ENCODE measurements at regions not wholly inside any gene's neighbourhood (a gene's known extent, or its start where the extent isn't known, plus 50 kb on each side); places are given as distances from the start of the nearest gene placed in this dataset.
"Not testable (repeated sequence)": the region's sequence is repeated elsewhere in the genome, so short reads cannot be mapped to it uniquely, and the experiment has no call there.

DNA sequence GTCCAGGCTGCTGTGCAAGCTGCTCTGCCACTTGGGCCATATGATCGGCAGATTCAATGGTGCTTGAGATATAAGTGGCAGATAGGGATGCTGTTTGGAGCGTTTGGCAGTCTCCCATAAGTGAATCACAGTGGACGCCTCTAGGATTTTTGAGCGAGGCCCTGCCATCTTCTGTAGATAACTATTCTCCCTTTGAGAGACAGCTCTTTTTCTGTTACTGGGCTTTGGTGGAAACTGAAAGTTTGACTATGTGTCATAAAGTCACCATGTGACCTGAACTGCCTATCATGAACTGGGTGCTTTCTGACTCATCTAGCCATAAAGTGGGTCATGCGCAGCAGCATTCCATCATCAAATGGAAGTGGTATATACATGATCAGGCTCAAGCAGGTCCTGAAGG is 412.5 kb upstream of the GRID2 start:
- H3K4me3 Mint-ChIP-seq; H3K36me3 Mint-ChIP-seq; H3K27me3 Mint-ChIP-seq (ENCODE audit: low read depth in 3 of 3); DNase-seq; H3K4me1 Mint-ChIP-seq; H3K27ac Mint-ChIP-seq: not testable (repeated sequence)
- H3K9me3 Mint-ChIP-seq: peaks cover 4 to 29% (median 19%) of the 10 kb centered on the region in 6 donors

DNA sequence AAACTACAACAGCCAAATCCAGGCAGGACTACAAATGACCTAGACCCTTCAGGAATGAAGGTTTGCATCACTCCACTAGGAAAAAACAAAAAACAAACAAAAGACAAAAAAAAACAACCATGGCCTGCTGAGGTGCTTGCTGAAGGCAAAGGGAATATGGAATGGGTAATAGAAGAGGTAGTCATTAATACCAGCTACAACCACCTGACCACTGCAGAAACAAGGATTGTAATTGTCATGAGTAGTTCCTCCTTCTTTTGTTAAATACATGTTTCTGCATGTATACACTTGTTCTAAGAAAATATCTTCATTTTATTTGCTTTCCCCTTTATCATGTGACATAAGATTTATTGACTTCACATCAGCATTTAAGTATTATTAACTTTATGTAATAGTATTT is 409.8 kb upstream of the GRID2 start:
- DNase-seq: no peak
- H3K27me3 Mint-ChIP-seq (ENCODE audit: low read depth in 3 of 3): no peaks in the 10 kb centered on the region
- no peak overlapping the region for H3K27ac Mint-ChIP-seq
- H3K4me3 Mint-ChIP-seq: no peak overlapping the region
- H3K9me3 Mint-ChIP-seq: peaks cover 4 to 31% (median 21%) of the 10 kb centered on the region in 6 donors
- H3K4me1 Mint-ChIP-seq: no peaks in the 10 kb centered on the region
- no peaks in the 10 kb centered on the region for H3K36me3 Mint-ChIP-seq

DNA sequence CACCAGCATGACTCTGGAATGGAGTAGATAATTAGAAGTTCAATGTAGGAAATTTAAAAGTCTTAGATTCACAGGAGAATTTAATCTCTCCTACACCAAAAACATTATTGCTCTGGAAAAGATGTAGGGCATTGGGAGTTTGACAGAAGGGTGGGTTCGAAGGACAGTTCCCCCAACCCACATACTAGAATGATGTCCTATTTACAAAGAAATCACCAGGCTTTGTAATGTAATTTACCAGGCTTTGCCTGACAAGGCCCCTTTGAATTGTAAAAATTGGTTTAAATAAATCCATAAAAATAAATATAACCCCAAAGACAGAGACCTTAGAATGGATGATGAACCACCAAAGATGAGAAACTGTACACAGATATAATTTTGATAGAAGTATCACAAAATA is 399.2 kb upstream of the GRID2 start:
- Mint-ChIP-seq H3K27ac (no peak overlapping the region), H3K9me3 (peaks cover 6 to 27% (median 19%) of the 10 kb centered on the region in 6 donors), H3K27me3 (ENCODE audit: low read depth in 3 of 3) (no peaks in the 10 kb centered on the region), H3K4me1 (no peaks in the 10 kb centered on the region), H3K4me3 (no peak overlapping the region), H3K36me3 (peaks cover 0 to 3% (median 0%) of the 10 kb centered on the region in 3 donors)
- DNase-seq: no peak

DNA sequence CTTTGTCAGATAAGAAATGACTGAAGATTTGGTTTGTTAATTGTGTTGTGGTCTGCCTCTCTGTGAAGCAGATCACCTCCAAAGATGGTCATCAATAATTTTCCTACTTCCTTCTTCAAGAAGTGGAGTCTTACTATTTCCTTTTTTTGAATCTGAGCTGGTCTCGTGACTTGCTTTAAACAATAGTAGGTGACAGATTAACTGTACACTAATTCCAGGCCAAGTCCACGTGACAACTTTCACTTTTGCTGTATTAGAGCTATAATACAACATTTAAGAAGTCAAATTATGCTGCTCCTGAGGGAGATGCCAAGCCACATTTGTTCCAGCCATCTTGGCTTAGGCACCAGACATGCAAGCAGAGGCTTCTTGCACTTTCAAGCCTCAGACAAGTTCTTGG is 393.8 kb upstream of the GRID2 start:
- Mint-ChIP-seq H3K4me1 (no peaks in the 10 kb centered on the region), H3K27ac (no peak overlapping the region), H3K36me3 (peaks cover 0 to under 1% (median 0%) of the 10 kb centered on the region in 3 donors), H3K4me3 (no peak overlapping the region), H3K9me3 (peaks cover 4 to 18% (median 15%) of the 10 kb centered on the region in 6 donors), H3K27me3 (ENCODE audit: low read depth in 3 of 3) (no peaks in the 10 kb centered on the region)
- DNase-seq: no peak

DNA sequence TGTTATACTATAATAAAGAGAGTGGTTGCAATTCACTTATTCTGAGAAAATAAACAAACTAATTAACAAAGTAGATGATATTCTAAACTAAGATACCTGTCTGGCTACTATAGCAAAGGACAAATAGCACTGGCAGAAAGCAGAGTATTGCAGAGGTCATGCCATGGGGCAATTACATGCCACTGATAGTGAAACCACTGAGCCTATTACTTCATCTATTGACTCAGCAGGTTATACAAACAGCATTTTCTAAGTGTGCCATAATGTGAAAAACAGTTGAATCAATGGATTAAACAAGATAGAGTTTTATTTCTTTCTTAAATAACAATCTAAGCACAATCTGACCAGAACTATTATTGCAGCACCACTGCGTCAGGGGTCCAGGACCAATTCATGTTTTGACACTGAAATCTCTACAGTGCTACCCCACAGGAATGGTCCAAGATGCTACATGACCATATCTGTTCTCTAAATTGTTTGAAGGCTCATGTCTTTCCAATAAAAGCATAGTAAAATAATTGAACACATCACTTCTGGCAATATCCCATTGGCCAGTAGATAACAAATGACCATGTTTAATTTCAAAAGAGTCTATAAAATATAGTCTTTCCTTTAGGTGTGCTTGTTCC is 389.5 kb upstream of the GRID2 start:
- Mint-ChIP-seq H3K9me3 (peaks cover 8 to 28% (median 14%) of the 10 kb centered on the region in 6 donors), H3K4me3 (no peak overlapping the region), H3K4me1 (no peaks in the 10 kb centered on the region), H3K36me3 (peaks cover 0 to 3% (median 0%) of the 10 kb centered on the region in 3 donors), H3K27me3 (ENCODE audit: low read depth in 3 of 3) (no peaks in the 10 kb centered on the region), H3K27ac (no peak overlapping the region)
- DNase-seq: no peak

DNA sequence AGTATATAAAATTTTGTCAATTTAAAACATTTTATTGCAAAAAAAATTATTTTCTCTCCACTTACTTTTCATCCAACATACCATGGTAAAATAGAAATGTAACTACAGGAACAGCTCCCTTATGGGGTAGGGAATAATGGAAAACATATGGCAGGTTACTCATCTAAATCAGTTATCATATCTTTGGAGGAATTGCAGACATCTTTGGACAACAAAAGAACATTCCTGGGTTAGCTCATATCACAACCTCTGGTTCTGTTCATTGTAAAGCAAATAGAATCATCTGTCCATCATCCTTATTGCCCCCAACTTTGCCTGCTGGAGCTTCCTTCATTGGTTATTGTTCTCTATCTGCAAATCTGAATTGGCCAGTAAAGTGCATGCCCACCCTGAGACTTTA is 387.5 kb upstream of the GRID2 start:
- no peaks in the 10 kb centered on the region for H3K27me3 Mint-ChIP-seq (ENCODE audit: low read depth in 3 of 3)
- no peak overlapping the region for H3K27ac Mint-ChIP-seq
- no peak for DNase-seq
- peaks cover 0 to 3% (median 0%) of the 10 kb centered on the region in 3 donors for H3K36me3 Mint-ChIP-seq
- H3K4me1 Mint-ChIP-seq: no peaks in the 10 kb centered on the region
- H3K9me3 Mint-ChIP-seq: peaks cover 11 to 46% (median 20%) of the 10 kb centered on the region in 6 donors
- no peak overlapping the region for H3K4me3 Mint-ChIP-seq

DNA sequence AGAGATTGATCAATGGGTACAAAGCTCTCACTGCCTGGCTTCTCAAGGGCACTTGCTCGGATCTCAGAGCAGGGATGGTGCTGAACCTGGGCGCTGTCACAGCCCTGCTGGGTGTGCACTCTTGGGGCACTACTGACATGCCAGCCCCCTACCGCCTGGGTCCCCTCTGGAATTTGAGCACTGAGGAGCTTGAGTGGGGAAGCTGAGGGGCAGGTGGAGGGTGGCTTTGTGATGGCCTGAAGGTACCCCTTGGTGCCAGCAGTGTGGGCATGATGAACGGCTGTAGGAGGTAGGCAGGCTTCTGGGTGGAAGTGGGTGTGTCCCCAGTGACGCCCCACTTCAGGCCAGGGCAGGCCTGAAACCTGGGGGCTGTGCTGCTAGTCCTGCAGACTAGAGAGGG is 379.1 kb upstream of the GRID2 start:
- Mint-ChIP-seq H3K4me3 (no peak overlapping the region), H3K27me3 (ENCODE audit: low read depth in 3 of 3) (no peaks in the 10 kb centered on the region), H3K36me3 (peaks cover 0 to 5% (median 0%) of the 10 kb centered on the region in 3 donors), H3K27ac (no peak overlapping the region), H3K9me3 (peaks cover 0 to 66% (median 34%) of the 10 kb centered on the region in 6 donors), H3K4me1 (no peaks in the 10 kb centered on the region)
- DNase-seq: no peak

DNA sequence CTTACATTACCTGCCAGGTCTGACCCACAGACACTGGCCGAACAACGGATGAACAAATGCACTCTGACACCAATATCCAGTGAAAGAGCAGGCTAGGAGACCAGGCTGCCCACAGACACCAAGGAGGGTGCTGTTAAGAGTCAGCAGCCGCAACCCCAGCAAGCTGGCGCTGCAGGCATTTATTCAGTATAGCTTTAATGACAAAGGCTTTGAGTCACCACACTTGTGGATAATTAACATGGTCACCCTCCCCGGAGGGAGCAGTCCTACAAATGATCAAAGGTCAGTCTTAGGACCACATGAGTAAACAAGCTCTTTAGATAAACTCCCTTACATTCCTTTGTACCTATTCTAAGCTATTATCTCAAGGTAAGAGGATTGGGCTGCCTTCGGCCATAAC is 368.5 kb upstream of the GRID2 start:
- peaks cover 16 to 48% (median 25%) of the 10 kb centered on the region in 6 donors for H3K9me3 Mint-ChIP-seq
- H3K36me3 Mint-ChIP-seq: no peaks in the 10 kb centered on the region
- no peak overlapping the region for H3K27ac Mint-ChIP-seq
- H3K27me3 Mint-ChIP-seq (ENCODE audit: low read depth in 3 of 3): no peaks in the 10 kb centered on the region
- DNase-seq: no peak
- no peak overlapping the region for H3K4me3 Mint-ChIP-seq
- no peaks in the 10 kb centered on the region for H3K4me1 Mint-ChIP-seq

DNA sequence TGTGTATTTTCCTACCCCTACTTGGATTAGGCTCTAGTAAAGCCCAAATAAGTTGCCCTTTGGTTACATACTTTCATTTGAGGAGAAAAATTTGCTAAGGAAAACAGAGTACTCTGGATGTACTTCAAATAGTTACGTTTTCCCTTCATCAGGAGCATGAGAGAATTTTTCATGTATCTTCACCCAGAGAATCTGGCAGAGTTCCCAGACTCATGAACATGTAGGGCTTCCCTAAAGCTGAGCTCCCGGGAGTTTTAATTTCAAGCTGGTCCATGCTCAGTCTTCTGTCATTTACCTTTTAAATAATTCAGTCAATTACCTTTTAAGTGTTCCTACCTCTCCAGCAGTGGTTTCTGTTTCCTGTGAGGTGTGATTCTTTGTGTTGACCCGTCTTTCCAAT is 367.5 kb upstream of the GRID2 start:
- H3K9me3 Mint-ChIP-seq: peaks cover 18 to 56% (median 28%) of the 10 kb centered on the region in 6 donors
- H3K36me3 Mint-ChIP-seq: no peaks in the 10 kb centered on the region
- H3K4me1 Mint-ChIP-seq: no peaks in the 10 kb centered on the region
- no peak overlapping the region for H3K27ac Mint-ChIP-seq
- no peak overlapping the region for H3K4me3 Mint-ChIP-seq
- DNase-seq: no peak
- no peaks in the 10 kb centered on the region for H3K27me3 Mint-ChIP-seq (ENCODE audit: low read depth in 3 of 3)

DNA sequence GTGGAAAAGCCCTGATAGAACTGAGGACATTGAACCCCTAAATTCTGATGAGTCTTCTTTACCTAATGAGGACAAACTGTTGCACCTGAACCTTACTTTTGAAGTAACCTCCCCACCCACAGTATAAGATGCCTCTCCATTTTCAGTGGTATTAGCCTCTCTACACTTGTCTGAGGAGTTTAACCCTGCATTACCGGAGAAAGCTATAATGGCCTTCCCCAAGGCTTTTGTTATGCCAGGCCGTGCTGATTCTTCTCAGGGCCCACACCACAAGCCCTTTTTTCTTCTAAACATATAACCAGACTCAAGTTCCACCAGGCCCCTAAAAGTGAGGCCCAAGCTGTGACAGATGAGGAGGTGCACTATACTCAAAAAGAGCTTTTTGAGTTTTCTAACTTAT is 345.8 kb upstream of the GRID2 start:
- H3K4me1 Mint-ChIP-seq: no peaks in the 10 kb centered on the region
- peaks cover 3 to 47% (median 11%) of the 10 kb centered on the region in 6 donors for H3K9me3 Mint-ChIP-seq
- no peak for DNase-seq
- H3K27me3 Mint-ChIP-seq (ENCODE audit: low read depth in 3 of 3): no peaks in the 10 kb centered on the region
- no peak overlapping the region for H3K4me3 Mint-ChIP-seq
- H3K27ac Mint-ChIP-seq: no peak overlapping the region
- H3K36me3 Mint-ChIP-seq: no peaks in the 10 kb centered on the region

DNA sequence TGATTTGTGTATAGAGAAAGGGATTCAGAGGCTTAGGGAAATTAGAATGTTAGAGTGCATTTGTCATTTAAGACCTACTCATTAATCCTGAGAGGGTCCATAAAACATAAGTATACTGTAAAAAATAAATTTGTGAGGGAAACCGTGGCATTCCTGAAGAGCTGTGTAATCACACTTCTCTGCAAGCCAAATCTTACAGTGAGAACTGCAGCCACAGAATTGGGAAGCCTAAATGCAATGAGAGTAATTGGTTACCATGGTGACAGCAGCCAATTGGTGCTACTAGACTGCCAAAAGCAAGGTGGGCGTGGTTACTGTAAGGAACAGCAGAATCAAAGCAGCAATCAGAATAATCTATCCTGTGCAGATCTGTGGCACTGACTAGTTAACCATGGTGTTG is 345.2 kb upstream of the GRID2 start:
- Mint-ChIP-seq H3K4me1 (no peaks in the 10 kb centered on the region), H3K27ac (no peak overlapping the region), H3K4me3 (no peak overlapping the region), H3K9me3 (peaks cover 3 to 46% (median 11%) of the 10 kb centered on the region in 6 donors), H3K27me3 (ENCODE audit: low read depth in 3 of 3) (no peaks in the 10 kb centered on the region), H3K36me3 (no peaks in the 10 kb centered on the region)
- DNase-seq: no peak

DNA sequence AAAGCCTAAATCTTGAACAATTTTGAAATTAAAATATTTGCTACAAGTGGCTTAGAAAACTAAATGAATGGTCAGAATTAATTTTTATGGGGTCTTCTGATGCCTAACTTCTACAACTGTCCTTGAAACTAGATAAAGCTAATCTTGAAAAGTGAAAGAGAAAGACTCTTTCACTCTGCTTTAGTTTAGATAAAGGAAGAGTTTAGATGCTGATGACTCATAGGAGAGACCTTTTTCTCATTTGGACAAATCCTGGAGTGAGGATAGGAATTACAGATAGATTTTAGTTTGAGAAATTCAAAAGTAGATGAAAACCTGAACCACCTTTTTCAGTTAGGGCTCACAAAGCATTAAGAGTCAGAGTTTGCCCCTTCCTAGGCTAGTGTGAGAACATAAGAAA is 342.3 kb upstream of the GRID2 start:
- Mint-ChIP-seq H3K27me3 (ENCODE audit: low read depth in 3 of 3) (no peaks in the 10 kb centered on the region), H3K9me3 (peaks cover 0 to 40% (median 9%) of the 10 kb centered on the region in 6 donors), H3K4me3 (no peak overlapping the region), H3K36me3 (no peaks in the 10 kb centered on the region), H3K27ac (no peak overlapping the region), H3K4me1 (no peaks in the 10 kb centered on the region)
- no peak for DNase-seq

DNA sequence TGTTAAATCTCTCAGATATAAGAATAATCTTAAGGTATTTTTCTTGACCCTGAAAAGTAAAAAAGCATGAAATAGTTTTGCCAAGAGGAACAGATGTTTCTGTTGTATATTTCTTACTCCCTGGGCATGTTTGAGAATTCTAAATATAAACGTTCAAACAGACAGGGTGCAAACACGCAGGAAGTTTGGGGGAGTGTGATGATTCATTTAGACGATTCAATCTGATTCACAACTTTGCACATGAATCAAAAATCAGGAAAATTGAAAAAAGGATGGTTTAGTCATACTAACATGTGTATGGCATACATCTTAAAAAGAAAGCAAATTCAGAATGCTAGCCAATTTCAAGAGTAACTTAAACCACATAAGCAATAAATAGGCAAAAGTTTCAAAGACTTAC is 340.3 kb upstream of the GRID2 start:
- Mint-ChIP-seq H3K4me1 (no peaks in the 10 kb centered on the region), H3K4me3 (no peak overlapping the region), H3K27ac (no peak overlapping the region), H3K36me3 (no peaks in the 10 kb centered on the region), H3K27me3 (ENCODE audit: low read depth in 3 of 3) (no peaks in the 10 kb centered on the region), H3K9me3 (peaks cover 0 to 26% (median 7%) of the 10 kb centered on the region in 6 donors)
- no peak for DNase-seq

DNA sequence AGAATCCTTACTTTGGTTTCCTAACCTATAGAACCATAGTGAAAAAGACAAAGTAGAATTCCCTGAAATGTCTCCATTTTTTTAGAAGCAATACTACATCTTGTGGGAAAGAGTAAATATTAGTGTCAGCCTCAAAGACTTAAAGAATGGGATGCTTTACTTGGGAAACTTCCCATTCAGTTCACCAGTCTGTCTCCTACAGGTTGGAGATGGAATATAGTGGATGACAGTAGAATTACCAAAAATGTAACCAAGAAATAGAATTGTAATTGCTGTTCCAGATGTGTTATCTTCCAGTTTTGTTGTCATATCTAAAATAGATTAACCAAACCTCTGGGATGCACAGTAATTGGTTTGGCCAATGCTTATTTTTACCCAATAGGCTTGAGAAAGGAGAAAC is 338.6 kb upstream of the GRID2 start:
- no peak overlapping the region for H3K4me3 Mint-ChIP-seq
- H3K36me3 Mint-ChIP-seq: no peaks in the 10 kb centered on the region
- DNase-seq: no peak
- peaks cover 0 to 24% (median 6%) of the 10 kb centered on the region in 6 donors for H3K9me3 Mint-ChIP-seq
- no peak overlapping the region for H3K27ac Mint-ChIP-seq
- no peaks in the 10 kb centered on the region for H3K27me3 Mint-ChIP-seq (ENCODE audit: low read depth in 3 of 3)
- no peaks in the 10 kb centered on the region for H3K4me1 Mint-ChIP-seq

DNA sequence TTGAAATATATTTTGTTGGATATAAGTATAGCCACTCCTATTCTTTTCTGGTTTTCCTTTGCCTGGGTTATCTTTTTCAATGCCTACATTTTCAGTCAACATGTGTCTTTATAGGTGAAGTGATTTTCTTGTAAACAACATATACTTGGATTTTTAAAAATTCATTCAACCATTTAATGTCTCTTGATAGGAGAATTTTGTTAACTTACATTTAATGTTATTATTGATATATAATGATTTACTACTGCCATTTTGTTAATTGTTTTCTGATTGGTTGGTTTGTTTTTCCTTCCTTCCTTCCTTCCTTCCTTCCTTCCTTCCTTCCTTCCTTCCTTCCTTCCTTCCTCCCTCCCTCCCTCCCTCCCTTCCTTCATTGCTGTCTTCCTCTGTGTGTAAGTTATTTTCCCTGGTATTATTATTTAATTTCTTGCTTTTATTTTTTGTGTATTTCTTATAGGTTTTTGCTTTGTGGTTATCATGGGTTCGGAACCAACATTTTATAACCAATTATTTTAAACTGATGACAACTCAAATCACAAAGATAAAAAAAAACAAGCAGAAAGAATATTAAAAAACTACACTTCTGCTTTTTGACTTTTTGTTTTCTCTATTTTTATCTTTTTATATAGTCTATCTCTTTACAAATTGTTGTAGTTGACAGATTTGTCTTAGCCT is 330.1 kb upstream of the GRID2 start:
- no peak overlapping the region for H3K4me3 Mint-ChIP-seq
- peaks cover 8 to 59% (median 37%) of the 10 kb centered on the region in 6 donors for H3K9me3 Mint-ChIP-seq
- H3K36me3 Mint-ChIP-seq: peaks cover 0 to 5% (median 0%) of the 10 kb centered on the region in 3 donors
- H3K4me1 Mint-ChIP-seq: no peaks in the 10 kb centered on the region
- DNase-seq: no peak
- H3K27ac Mint-ChIP-seq: no peak overlapping the region
- no peaks in the 10 kb centered on the region for H3K27me3 Mint-ChIP-seq (ENCODE audit: low read depth in 3 of 3)

Measured in immature natural killer cell (primary cell).